H1 (cell line): ENCODE measurements at regions not wholly inside any gene's neighbourhood (a gene's known extent, or its start where the extent isn't known, plus 50 kb on each side); places are given as distances from the start of the nearest gene placed in this dataset.

Source experiments
- JUN ChIP-seq: IDR thresholded peaks from 2 replicates; pipeline ENCODE4 v1.6.1; 2011; ENCODE audit warnings: low read depth, mild to moderate bottlenecking, improper control_type of control experiment, low read length

DNA sequence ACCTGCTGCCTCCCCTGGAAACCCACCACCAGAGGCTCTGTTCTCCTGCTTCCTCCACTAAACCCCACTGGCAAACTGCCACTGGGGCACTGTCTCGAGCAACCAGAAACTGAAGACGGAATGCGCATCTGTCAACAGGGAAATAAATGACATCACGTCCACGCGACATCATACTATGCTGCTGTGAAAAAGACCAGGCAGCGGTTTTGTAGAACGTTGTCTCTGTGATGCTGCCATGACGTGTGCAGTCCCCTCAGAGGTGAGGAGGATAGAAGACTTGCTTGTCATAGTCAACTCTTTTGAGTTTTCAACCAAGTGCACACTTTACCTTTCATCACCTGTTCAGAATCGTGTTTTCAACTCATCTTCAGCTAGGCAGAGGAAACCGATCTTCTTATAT is 203.0 kb upstream of the IGF1R start (continued):
- TF ChIP-seq JUN, result no peak
